Astrocyte (in vitro differentiated cells and primary cell): ENCODE measurements at regions not wholly inside any gene's neighbourhood (a gene's known extent, or its start where the extent isn't known, plus 50 kb on each side); places are given as distances from the start of the nearest gene placed in this dataset.

Experiments
- DNase-seq: peaks from one replicate; pipeline ENCODE4 v3.0.0-alpha.2; 2010; ENCODE audit warnings: low read depth
- FAIRE-seq: peaks from 2 replicates; lab custom pipeline; 2011; peaks lifted over from hg19 to GRCh38; lab: Jason Lieb, UNC
- H2AFZ ChIP-seq: 2 replicates; pipeline ENCODE4 v1.6.0; 2012; ENCODE audit warnings: low read depth, low read length, inconsistent platforms
- H3K27ac ChIP-seq: 2 replicates; pipeline ENCODE4 v1.5.1; 2011; ENCODE audit warnings: low read depth, low read length, inconsistent platforms
- H3K27me3 ChIP-seq: 2 replicates; pipeline ENCODE4 v1.6.0; 2011; ENCODE audit warnings: low read length, inconsistent platforms; ENCODE audit not compliant: insufficient read depth
- H3K36me3 ChIP-seq: 2 replicates; pipeline ENCODE4 v1.5.1; 2011; ENCODE audit warnings: low read length, inconsistent platforms; ENCODE audit not compliant: insufficient read depth
- H3K4me1 ChIP-seq: 2 replicates; pipeline ENCODE4 v1.5.1; 2011; ENCODE audit warnings: low read length, inconsistent platforms; ENCODE audit not compliant: insufficient read depth
- H3K4me2 ChIP-seq: 2 replicates; pipeline ENCODE4 v1.6.0; 2012; ENCODE audit warnings: low read length, inconsistent platforms
- H3K4me3 ChIP-seq: 2 replicates; pipeline ENCODE4 v1.5.1; 2011; ENCODE audit warnings: low read depth, mild to moderate bottlenecking, low read length, inconsistent platforms; ENCODE audit not compliant: insufficient read depth
- H3K79me2 ChIP-seq: 2 replicates; pipeline ENCODE4 v1.6.0; 2012; ENCODE audit warnings: mild to moderate bottlenecking, low read length, inconsistent platforms; ENCODE audit not compliant: insufficient read depth
- H3K9ac ChIP-seq: 2 replicates; pipeline ENCODE4 v1.6.0; 2012; ENCODE audit warnings: mild to moderate bottlenecking, low read length, inconsistent platforms
- H3K9me3 ChIP-seq: 2 replicates; pipeline ENCODE4 v1.5.1; 2012; ENCODE audit warnings: low read depth, mild to moderate bottlenecking, low read length, inconsistent platforms; ENCODE audit not compliant: insufficient read depth
- H4K20me1 ChIP-seq: 2 replicates; pipeline ENCODE4 v1.6.0; 2012; ENCODE audit warnings: low read length, inconsistent platforms; ENCODE audit not compliant: insufficient read depth
- H3K27ac Mint-ChIP-seq: one replicate; pipeline ENCODE4 v1.8.0; 2021; ENCODE audit warnings: mild to moderate bottlenecking, mixed read lengths; ENCODE audit not compliant: unreplicated experiment
- H3K27me3 Mint-ChIP-seq: one replicate; pipeline ENCODE4 v1.8.0; 2021; ENCODE audit warnings: low read depth, mixed read lengths; ENCODE audit not compliant: unreplicated experiment
- H3K36me3 Mint-ChIP-seq: one replicate; pipeline ENCODE4 v1.8.0; 2021; ENCODE audit warnings: low read depth, mixed read lengths; ENCODE audit not compliant: unreplicated experiment
- H3K4me1 Mint-ChIP-seq: one replicate; pipeline ENCODE4 v1.8.0; 2021; ENCODE audit warnings: low read depth, mixed read lengths; ENCODE audit not compliant: unreplicated experiment
- H3K4me3 Mint-ChIP-seq: one replicate; pipeline ENCODE4 v1.8.0; 2021; ENCODE audit warnings: mild to moderate bottlenecking, moderate library complexity, mixed read lengths; ENCODE audit not compliant: unreplicated experiment
- H3K9me3 Mint-ChIP-seq: one replicate; pipeline ENCODE4 v1.8.0; 2021; ENCODE audit warnings: mild to moderate bottlenecking, mixed read lengths; ENCODE audit not compliant: unreplicated experiment
- EZH2 ChIP-seq: IDR thresholded peaks from 2 replicates; pipeline ENCODE4 v1.6.1; 2012; ENCODE audit warnings: mild to moderate bottlenecking, low read length, inconsistent platforms; ENCODE audit not compliant: insufficient read depth
- TF ChIP-seq, protein P1 (sequence below): IDR thresholded peaks from 2 replicates; pipeline ENCODE4 v1.5.1; 2011; ENCODE audit warnings: low read depth, mild to moderate bottlenecking, inconsistent platforms, low read length, moderate library complexity; ENCODE audit not compliant: insufficient read depth

GRCh38 chr6:23395381-23395780 is 730.6 kb upstream of the NRSN1 start:
- Histone ChIP-seq H3K36me3 (no peaks in the 10 kb centered on the region), H4K20me1 (no peaks in the 10 kb centered on the region), H3K9me3 (no peaks in the 10 kb centered on the region), H3K4me2 (no peak overlapping the region), H3K27me3 (no peaks in the 10 kb centered on the region), H2AFZ (no peak overlapping the region), H3K4me1 (no peaks in the 10 kb centered on the region), H3K27ac (no peak overlapping the region), H3K9ac (no peak overlapping the region), H3K79me2 (no peaks in the 10 kb centered on the region), H3K4me3 (no peak overlapping the region)
- Mint-ChIP-seq H3K4me3 (no peak overlapping the region), H3K9me3 (no peaks in the 10 kb centered on the region), H3K27ac (no peak overlapping the region), H3K36me3 (no peaks in the 10 kb centered on the region), H3K4me1 (no peaks in the 10 kb centered on the region), H3K27me3 (no peaks in the 10 kb centered on the region)
- FAIRE-seq, result no peak
- DNase-seq, result no peak
- no peak for TF ChIP-seq EZH2
- TF ChIP-seq, protein P1, sequence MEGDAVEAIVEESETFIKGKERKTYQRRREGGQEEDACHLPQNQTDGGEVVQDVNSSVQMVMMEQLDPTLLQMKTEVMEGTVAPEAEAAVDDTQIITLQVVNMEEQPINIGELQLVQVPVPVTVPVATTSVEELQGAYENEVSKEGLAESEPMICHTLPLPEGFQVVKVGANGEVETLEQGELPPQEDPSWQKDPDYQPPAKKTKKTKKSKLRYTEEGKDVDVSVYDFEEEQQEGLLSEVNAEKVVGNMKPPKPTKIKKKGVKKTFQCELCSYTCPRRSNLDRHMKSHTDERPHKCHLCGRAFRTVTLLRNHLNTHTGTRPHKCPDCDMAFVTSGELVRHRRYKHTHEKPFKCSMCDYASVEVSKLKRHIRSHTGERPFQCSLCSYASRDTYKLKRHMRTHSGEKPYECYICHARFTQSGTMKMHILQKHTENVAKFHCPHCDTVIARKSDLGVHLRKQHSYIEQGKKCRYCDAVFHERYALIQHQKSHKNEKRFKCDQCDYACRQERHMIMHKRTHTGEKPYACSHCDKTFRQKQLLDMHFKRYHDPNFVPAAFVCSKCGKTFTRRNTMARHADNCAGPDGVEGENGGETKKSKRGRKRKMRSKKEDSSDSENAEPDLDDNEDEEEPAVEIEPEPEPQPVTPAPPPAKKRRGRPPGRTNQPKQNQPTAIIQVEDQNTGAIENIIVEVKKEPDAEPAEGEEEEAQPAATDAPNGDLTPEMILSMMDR, result no peak

- Histone ChIP-seq H3K4me3 (no peak overlapping the region), H4K20me1 (no peaks in the 10 kb centered on the region), H2AFZ (no peak overlapping the region), H3K4me2 (no peak overlapping the region), H3K4me1 (no peaks in the 10 kb centered on the region), H3K9me3 (no peaks in the 10 kb centered on the region), H3K36me3 (no peaks in the 10 kb centered on the region), H3K27me3 (no peaks in the 10 kb centered on the region), H3K9ac (no peak overlapping the region), H3K79me2 (no peaks in the 10 kb centered on the region), H3K27ac (no peak overlapping the region)
- no peak for TF ChIP-seq EZH2
- TF ChIP-seq, protein P1, result no peak
- Mint-ChIP-seq H3K27me3 (no peaks in the 10 kb centered on the region), H3K4me1 (no peaks in the 10 kb centered on the region), H3K27ac (no peak overlapping the region), H3K4me3 (no peak overlapping the region), H3K9me3 (no peaks in the 10 kb centered on the region), H3K36me3 (no peaks in the 10 kb centered on the region)
- DNase-seq (no peak), FAIRE-seq (no peak)
Measured at GRCh38 chr6:23396949-23397348, 729.1 kb upstream of the NRSN1 start.

GRCh38 chr6:23403460-23403859 is 722.6 kb upstream of the NRSN1 start:
- H3K4me3 ChIP-seq, result no peak overlapping the region
- FAIRE-seq, result no peak

More at GRCh38 chr6:23403460-23403859, 722.6 kb upstream of the NRSN1 start:
- Mint-ChIP-seq H3K27me3 (no peaks in the 10 kb centered on the region), H3K36me3 (no peaks in the 10 kb centered on the region), H3K9me3 (no peaks in the 10 kb centered on the region), H3K4me1 (no peaks in the 10 kb centered on the region), H3K27ac (no peak overlapping the region), H3K4me3 (no peak overlapping the region)
- Histone ChIP-seq H3K27me3 (no peaks in the 10 kb centered on the region), H3K9ac (no peak overlapping the region), H3K27ac (no peak overlapping the region), H4K20me1 (no peaks in the 10 kb centered on the region), H3K9me3 (no peaks in the 10 kb centered on the region), H3K4me2 (no peak overlapping the region), H3K4me1 (no peaks in the 10 kb centered on the region), H2AFZ (no peak overlapping the region), H3K36me3 (no peaks in the 10 kb centered on the region), H3K79me2 (no peaks in the 10 kb centered on the region)
- TF ChIP-seq, protein P1, result no peak
- TF ChIP-seq EZH2, result no peak
- no peak for DNase-seq
